CD4-positive, alpha-beta T cell treated with Interleukin-15 for 1 hour (primary cell): ENCODE measurements at regions not wholly inside any gene's neighbourhood (a gene's known extent, or its start where the extent isn't known, plus 50 kb on each side); places are given as distances from the start of the nearest gene placed in this dataset.

Source experiments
- DNase-seq: peaks from one replicate; pipeline ENCODE4 v3.0.0-alpha.2; 2020

GRCh38 chr9:91102269-91102668 is 259.4 kb downstream of the AUH start:
- no peak for DNase-seq

GRCh38 chr9:91103931-91104330 is 257.8 kb downstream of the AUH start:
- DNase-seq: no peak

GRCh38 chr9:91106415-91107081 is 255.2 kb downstream of the AUH start:
- no peak for DNase-seq

GRCh38 chr9:91111226-91111625 is 250.5 kb downstream of the AUH start:
- DNase-seq: no peak

GRCh38 chr9:91111876-91112275 is 249.8 kb downstream of the AUH start:
- no peak for DNase-seq

- no peak for DNase-seq
Measured at GRCh38 chr9:91113016-91113415, 248.7 kb downstream of the AUH start.

- DNase-seq: no peak
Measured at GRCh38 chr9:91114450-91114849, 247.3 kb downstream of the AUH start.

- no peak for DNase-seq
Measured at GRCh38 chr9:91116211-91116610, 245.5 kb downstream of the AUH start.

- no peak for DNase-seq
Measured at GRCh38 chr9:91116711-91117110, 245.0 kb downstream of the AUH start.

GRCh38 chr9:91117474-91117891 is 244.2 kb downstream of the AUH start:
- DNase-seq: no peak

- peak; percentile 37 for DNase-seq
Measured at GRCh38 chr9:91117959-91118703, 243.6 kb downstream of the AUH start.

- DNase-seq: no peak
Measured at GRCh38 chr9:91118704-91119025, 243.1 kb downstream of the AUH start.

GRCh38 chr9:91119142-91119541 is 242.6 kb downstream of the AUH start:
- no peak for DNase-seq

- DNase-seq: no peak
Measured at GRCh38 chr9:91119679-91120078, 242.0 kb downstream of the AUH start.

GRCh38 chr9:91120200-91120599 is 241.5 kb downstream of the AUH start:
- DNase-seq: no peak

- DNase-seq: no peak
Measured at GRCh38 chr9:91122755-91123154, 239.0 kb downstream of the AUH start.

- DNase-seq: no peak
Measured at GRCh38 chr9:91126761-91127445, 234.8 kb downstream of the AUH start.

GRCh38 chr9:91127653-91128052 is 234.1 kb downstream of the AUH start:
- DNase-seq: no peak

GRCh38 chr9:91130796-91131318 is 230.9 kb downstream of the AUH start:
- no peak for DNase-seq

GRCh38 chr9:91131433-91131839 is 230.3 kb downstream of the AUH start:
- DNase-seq: peak; percentile 64

GRCh38 chr9:91132576-91133073 is 229.1 kb downstream of the AUH start:
- DNase-seq: no peak

GRCh38 chr9:91134608-91135007 is 227.1 kb downstream of the AUH start:
- DNase-seq: no peak

GRCh38 chr9:91137391-91137790 is 224.3 kb downstream of the AUH start:
- no peak for DNase-seq

GRCh38 chr9:91138760-91139159 is 223.0 kb downstream of the AUH start:
- no peak for DNase-seq
